ENCODE measurements at regions not wholly inside any gene's neighbourhood (a gene's known extent, or its start where the extent isn't known, plus 50 kb on each side); places are given as distances from the start of the nearest gene placed in this dataset.

GRCh38 chr6:166781331-166781730 is 154.3 kb upstream of the RPS6KA2 start:
- TF ChIP-seq CTCF (IDR thresholded peaks at IDR 0.05; ENCODE audit: insufficient read depth, low read length, poor library complexity, severe bottlenecking), result no peak
- no peak for TF ChIP-seq EZH2phosphoT487 (conservative IDR thresholded peaks at IDR 0.05; ENCODE audit: low read length)
